ENCODE measurements at regions not wholly inside any gene's neighbourhood (a gene's known extent, or its start where the extent isn't known, plus 50 kb on each side); places are given as distances from the start of the nearest gene placed in this dataset.

DNA sequence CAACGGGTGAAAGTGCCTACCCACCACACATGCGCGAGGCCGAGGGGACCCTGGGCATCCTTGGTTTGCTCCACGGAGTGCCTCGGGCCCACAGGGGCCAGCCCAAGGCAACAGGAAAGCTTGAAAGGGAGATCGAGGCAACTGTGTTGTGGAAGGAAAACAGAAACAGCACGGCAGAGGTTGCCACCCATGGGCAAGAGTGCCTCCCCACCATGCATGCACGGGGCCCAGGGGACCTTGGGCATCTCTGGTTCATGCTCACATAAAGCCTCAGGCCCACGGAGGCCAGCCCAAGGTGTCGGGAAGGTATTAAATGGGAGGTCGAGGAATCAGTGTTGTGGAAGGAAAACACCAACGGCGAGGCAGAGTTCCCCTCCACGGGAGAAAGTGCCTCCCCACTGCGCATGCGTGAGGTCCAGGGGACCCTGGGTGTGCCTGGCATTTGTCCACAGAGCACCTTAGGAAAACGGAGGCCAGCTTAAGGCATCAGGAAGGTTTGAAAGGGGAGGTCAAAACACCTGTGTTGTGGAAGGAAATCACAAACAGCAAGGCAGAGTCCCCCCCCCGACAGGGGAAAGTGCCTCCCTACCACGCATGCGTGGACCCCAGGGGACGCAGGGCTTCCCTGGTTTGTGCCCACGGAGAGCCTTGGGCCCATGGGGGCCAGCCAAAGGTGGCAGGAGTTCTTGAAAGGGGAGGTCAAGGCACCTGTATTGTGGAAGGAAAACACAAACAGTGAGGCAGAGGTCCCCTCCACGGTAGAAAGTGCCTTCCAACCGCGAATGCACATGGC is 367.3 kb downstream of the ALG10 start:
- no peak for DNase-seq (ENCODE audit: extremely low read depth, low read depth)
- TF ChIP-seq, protein P1, sequence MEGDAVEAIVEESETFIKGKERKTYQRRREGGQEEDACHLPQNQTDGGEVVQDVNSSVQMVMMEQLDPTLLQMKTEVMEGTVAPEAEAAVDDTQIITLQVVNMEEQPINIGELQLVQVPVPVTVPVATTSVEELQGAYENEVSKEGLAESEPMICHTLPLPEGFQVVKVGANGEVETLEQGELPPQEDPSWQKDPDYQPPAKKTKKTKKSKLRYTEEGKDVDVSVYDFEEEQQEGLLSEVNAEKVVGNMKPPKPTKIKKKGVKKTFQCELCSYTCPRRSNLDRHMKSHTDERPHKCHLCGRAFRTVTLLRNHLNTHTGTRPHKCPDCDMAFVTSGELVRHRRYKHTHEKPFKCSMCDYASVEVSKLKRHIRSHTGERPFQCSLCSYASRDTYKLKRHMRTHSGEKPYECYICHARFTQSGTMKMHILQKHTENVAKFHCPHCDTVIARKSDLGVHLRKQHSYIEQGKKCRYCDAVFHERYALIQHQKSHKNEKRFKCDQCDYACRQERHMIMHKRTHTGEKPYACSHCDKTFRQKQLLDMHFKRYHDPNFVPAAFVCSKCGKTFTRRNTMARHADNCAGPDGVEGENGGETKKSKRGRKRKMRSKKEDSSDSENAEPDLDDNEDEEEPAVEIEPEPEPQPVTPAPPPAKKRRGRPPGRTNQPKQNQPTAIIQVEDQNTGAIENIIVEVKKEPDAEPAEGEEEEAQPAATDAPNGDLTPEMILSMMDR (IDR thresholded peaks at IDR 0.05; ENCODE audit: low read depth, low read length): no peak

- TF ChIP-seq, protein P1 (IDR thresholded peaks at IDR 0.05; ENCODE audit: low read depth, low read length): no peak
- no peak for DNase-seq (ENCODE audit: extremely low read depth, low read depth)
These were observed 368.0 kb downstream of the ALG10 start for GRCh38 chr12:34390171-34390841.

DNA sequence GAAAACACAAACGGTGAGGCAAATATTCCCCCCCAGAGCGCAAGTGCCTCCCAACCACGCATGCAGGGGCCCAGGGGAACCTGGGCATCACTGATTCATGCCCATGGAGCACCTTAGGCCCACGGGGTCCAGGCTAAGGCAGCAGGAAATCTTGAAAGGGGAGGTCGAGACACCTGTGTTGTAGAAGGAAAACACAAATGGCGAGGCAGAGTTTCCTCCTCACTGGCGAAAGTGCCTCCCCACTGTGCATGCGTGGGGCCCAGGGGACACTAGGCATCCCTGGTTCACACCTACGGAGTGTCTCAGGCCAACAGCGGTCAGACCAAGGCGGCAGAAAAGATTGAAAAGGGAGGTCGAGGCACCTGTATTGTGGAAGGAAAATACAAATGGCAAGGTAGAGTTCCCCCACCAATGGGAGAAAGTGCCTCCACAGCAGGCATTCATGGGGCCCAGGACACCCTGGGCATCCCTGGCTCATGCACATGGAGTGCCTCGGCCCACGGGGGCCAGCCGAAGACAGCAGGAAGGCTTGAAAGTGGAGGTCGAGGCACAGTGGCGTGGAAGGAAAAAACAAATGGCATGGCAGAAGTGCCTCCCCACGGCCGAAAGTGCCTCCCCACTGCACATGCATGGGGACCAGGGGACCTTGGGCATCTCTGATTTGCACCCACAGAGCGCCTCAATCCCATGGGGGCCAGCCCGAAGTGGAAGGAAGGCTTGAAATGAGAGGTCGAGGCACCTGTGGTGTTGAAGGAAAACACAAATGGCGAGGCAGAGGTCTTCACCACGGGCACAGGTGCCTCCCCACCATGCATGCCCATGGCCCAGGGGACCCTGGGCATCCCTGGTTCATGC is 368.8 kb downstream of the ALG10 start:
- no peak for DNase-seq (ENCODE audit: extremely low read depth, low read depth)
- TF ChIP-seq, protein P1 (IDR thresholded peaks at IDR 0.05; ENCODE audit: low read depth, low read length): no peak

GRCh38 chr12:34391771-34392581 is 369.7 kb downstream of the ALG10 start:
- DNase-seq (ENCODE audit: extremely low read depth, low read depth): no peak
- TF ChIP-seq, protein P1 (IDR thresholded peaks at IDR 0.05; ENCODE audit: low read depth, low read length): no peak

DNA sequence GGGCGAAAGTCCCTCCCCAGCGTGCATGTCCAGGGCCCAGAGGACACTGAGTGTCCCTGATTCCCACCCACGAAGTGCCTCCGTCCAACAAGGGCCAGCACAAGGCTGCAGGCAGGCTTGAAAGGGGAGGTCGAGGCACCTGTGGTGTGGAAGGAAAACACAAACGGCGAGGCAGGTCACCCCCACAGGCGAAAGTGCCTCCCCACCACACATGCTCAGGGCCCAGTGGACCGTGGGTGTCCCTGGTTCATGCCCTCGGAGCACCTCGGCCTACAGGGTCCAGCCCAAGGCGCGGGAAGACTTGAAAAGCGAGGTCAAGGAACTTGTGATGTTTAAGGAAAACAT is 370.4 kb downstream of the ALG10 start:
- DNase-seq (ENCODE audit: extremely low read depth, low read depth): no peak
- TF ChIP-seq, protein P1 (IDR thresholded peaks at IDR 0.05; ENCODE audit: low read depth, low read length): no peak

DNA sequence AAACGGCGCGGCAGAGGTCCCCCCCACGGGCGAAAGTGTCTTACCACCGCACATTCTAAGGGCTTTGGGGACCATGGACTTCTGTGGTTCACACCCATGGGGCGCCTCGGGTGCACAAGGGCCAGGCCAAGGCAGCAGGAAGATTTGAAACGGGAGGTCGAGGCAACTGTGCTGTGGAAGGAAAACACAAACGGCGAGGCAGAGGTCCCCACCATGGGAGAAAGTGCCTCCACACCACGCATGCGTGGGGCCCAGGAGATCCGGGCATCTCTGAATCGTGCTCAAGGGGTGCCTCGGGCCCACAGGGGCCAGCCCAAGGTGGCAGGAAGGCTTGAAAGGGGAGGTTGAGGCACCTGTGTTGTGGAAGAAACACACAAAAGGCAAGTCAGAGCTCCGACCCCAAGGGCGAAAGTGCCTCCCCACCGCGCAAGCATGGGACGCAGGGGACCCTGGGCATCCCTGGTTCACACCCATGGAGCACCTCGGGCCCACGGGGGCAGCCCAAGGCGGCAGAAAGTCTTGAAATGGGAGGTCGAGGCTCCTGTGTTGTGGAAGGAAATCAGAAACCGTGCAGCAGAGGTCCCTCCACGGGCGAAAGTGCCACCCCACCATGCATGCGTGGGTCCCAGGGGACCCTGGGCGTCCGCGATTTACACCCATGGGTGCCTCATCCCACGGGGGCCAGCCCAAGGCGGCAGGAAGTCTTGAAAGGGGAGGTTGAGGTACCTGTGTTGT is 371.0 kb downstream of the ALG10 start:
- DNase-seq (ENCODE audit: extremely low read depth, low read depth): no peak
- TF ChIP-seq, protein P1 (IDR thresholded peaks at IDR 0.05; ENCODE audit: low read depth, low read length): no peak
